WERI-Rb-1 (cell line): ENCODE measurements at regions not wholly inside any gene's neighbourhood (a gene's known extent, or its start where the extent isn't known, plus 50 kb on each side); places are given as distances from the start of the nearest gene placed in this dataset.
"Not testable (repeated sequence)": the region's sequence is repeated elsewhere in the genome, so short reads cannot be mapped to it uniquely, and the experiment has no call there.

Source experiments
- DNase-seq: peaks from one replicate; pipeline ENCODE4 v3.0.0-alpha.2; 2020
- H3K27ac ChIP-seq: fragments of 250-450 bp; sonication (Bioruptor Pico); 2 replicates; pipeline ENCODE4 v1.5.1; 2020; ENCODE audit warnings: mild to moderate bottlenecking, moderate library complexity
- H3K27me3 ChIP-seq: fragments of 250-450 bp; sonication (Bioruptor Pico); 2 replicates; pipeline ENCODE4 v1.5.1; 2021; ENCODE audit warnings: mild to moderate bottlenecking, low read depth, moderate library complexity; ENCODE audit not compliant: insufficient read depth, severe bottlenecking
- H3K36me3 ChIP-seq: fragments of 250-450 bp; sonication (Bioruptor Pico); 2 replicates; pipeline ENCODE4 v1.5.1; 2020; ENCODE audit warnings: mild to moderate bottlenecking, moderate library complexity
- H3K4me3 ChIP-seq: 2 replicates; pipeline ENCODE4 v1.5.1; 2011; ENCODE audit warnings: low read depth, mild to moderate bottlenecking, control low read depth, low read length
- H3K9me3 ChIP-seq: fragments of 250-450 bp; sonication (Bioruptor Pico); 2 replicates; pipeline ENCODE4 v1.5.1; 2021; ENCODE audit warnings: mild to moderate bottlenecking, moderate library complexity; ENCODE audit not compliant: severe bottlenecking
- TF ChIP-seq, protein P1 (sequence below): IDR thresholded peaks from 2 replicates; pipeline ENCODE4 v1.5.1; 2011; ENCODE audit warnings: low read depth, mild to moderate bottlenecking, control low read depth, inconsistent platforms, low read length

DNA sequence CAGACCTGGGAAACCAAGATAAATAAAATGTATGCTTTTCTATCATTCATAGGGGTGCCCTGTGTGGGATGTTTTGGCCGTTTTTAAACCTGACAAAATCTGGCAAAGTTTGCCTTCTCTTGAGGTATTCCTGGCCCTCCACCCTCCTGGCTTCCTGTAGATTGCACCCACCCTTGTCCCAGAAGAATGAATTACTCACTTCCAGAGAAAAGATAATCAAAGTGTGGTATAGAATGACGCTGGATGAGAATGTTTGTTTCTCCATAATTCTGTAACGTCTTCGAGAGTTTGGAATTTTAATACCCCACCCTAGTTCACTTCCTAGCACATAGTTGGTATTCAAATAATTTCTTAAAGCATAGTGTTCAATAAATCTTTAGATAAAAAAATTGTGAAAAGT lies 519.7 kb upstream of the PFKP start:
- H3K27ac ChIP-seq, result no peak overlapping the region
- TF ChIP-seq, protein P1, sequence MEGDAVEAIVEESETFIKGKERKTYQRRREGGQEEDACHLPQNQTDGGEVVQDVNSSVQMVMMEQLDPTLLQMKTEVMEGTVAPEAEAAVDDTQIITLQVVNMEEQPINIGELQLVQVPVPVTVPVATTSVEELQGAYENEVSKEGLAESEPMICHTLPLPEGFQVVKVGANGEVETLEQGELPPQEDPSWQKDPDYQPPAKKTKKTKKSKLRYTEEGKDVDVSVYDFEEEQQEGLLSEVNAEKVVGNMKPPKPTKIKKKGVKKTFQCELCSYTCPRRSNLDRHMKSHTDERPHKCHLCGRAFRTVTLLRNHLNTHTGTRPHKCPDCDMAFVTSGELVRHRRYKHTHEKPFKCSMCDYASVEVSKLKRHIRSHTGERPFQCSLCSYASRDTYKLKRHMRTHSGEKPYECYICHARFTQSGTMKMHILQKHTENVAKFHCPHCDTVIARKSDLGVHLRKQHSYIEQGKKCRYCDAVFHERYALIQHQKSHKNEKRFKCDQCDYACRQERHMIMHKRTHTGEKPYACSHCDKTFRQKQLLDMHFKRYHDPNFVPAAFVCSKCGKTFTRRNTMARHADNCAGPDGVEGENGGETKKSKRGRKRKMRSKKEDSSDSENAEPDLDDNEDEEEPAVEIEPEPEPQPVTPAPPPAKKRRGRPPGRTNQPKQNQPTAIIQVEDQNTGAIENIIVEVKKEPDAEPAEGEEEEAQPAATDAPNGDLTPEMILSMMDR, result no peak

DNA sequence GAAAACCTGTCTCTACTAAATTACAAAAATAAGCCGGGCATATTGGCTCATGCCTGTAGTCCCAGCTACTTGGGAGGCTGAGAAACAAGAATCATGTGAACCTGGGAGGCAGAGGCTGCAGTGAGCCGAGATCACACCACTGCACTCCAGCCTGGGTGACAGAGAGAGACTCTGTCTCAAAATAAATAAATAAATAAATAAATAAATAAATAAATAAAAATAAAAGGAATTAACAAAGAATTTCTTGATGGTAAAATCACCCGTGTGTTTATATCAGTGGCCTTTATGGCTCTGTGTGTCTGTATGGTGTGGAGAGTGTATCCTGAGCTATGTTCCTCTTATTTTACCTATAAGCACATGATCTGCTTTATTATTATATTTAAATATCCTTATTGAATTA lies 520.5 kb upstream of the PFKP start:
- not testable (repeated sequence) for DNase-seq, H3K27me3 ChIP-seq, H3K36me3 ChIP-seq, H3K4me3 ChIP-seq, H3K27ac ChIP-seq, H3K9me3 ChIP-seq

More for the DNA sequence above, 519.7 kb upstream of the PFKP start:
- DNase-seq, result no peak
- H3K9me3 ChIP-seq, result no peaks in the 10 kb centered on the region
- H3K27me3 ChIP-seq, result no peaks in the 10 kb centered on the region
- H3K36me3 ChIP-seq, result no peaks in the 10 kb centered on the region
- no peak overlapping the region for H3K4me3 ChIP-seq

DNA sequence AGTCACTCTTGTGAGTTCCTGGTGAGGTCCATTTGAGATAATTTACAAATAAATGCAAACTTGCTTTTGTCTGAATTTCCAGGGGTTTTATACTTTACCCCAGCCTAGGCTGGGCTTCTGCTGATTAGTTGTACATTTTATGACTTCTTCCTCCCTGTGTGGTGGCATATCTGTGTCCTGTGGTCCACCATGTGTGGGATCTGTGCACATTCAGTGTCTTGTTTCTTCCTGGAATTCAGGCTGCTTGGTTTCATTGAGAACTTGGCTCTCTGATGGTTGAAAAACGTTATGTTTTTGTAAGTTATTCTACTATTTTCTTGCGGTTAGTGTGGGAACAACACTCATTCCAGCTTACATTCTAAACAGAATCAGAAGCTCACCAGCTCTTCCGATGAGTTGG lies 523.4 kb upstream of the PFKP start:
- Histone ChIP-seq H3K36me3 (no peaks in the 10 kb centered on the region), H3K4me3 (no peak overlapping the region), H3K9me3 (no peaks in the 10 kb centered on the region), H3K27ac (no peak overlapping the region), H3K27me3 (no peaks in the 10 kb centered on the region)
- DNase-seq, result no peak
- TF ChIP-seq, protein P1, result no peak

DNA sequence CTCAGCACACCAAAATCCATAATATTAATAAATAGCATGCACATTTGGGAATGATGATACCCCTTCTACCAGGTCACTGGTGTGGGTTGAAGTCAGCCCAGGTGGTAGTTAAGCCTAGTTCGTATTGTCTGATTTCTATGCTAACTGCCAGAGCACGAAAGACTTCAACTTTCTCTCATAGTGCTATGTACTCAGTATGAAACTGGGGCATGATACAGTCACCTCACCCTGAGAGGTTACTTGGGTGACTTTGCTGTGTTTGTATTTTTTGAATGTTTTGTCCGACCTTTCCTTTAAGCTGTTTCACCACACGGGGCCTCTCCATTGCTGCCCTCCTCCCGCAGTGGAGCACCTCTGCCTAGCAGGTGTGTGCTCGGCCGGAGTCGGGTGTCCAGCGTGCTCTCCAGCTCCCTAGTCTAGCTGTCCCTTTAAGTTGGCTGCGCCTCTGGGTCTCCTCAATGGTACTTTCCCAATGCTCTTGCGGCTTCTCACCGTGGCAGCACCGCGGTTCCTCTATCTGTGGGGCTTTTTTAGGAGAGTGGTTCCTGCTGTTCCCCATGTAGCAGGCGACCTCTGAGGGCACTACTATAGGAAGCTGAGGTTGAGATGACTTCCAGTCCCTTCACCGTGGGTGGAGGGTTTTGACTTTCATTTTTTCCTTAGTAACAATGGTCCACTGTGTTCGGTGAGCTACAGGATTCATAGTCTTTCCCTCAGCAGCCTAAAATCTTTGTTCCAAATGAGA lies 524.0 kb upstream of the PFKP start:
- Histone ChIP-seq H3K4me3 (no peak overlapping the region), H3K9me3 (no peaks in the 10 kb centered on the region), H3K27me3 (no peaks in the 10 kb centered on the region), H3K27ac (no peak overlapping the region), H3K36me3 (no peaks in the 10 kb centered on the region)
- DNase-seq, result no peak
- TF ChIP-seq, protein P1, result no peak

DNA sequence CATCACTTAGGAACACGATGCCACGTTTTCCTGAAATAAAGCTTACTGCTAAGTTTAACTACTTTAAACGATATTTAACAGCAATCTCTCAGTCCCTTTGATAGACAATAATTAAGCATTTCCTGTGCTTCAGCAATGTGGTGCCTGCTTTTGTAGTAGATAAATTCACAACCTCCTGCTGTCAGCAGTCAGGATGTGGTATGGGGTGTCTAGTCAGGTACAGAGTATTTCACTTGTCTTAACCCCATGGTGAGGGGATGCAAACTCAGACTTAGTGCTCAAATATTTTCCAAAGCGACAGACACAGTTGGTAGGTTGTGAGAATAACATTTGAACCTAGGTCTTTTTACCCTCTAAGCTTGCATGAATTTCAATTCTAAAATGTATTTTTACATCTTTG lies 526.2 kb upstream of the PFKP start:
- H3K4me3 ChIP-seq, result no peak overlapping the region
- no peak for DNase-seq
- H3K27me3 ChIP-seq, result no peaks in the 10 kb centered on the region
- no peaks in the 10 kb centered on the region for H3K36me3 ChIP-seq
- no peaks in the 10 kb centered on the region for H3K9me3 ChIP-seq
- no peak overlapping the region for H3K27ac ChIP-seq
- TF ChIP-seq, protein P1, result no peak

DNA sequence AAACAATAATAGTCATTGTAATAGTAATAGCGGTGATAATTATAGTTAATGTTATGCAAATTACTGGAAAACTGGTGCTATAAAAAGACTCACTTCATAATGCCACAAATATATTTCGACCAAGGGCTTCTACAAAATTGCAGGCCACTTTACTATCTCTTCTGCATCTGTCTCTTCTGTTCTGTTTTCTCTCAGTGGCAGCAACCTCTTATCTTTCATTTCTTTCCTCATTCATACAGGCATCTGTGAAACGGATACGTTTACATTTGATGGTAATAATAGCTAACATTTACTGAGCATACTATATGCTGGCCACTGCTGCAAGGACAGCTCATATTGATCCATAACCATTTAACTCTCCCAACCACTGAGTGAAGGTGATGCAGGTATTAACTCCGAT lies 537.4 kb upstream of the PFKP start:
- TF ChIP-seq, protein P1, result no peak
- Histone ChIP-seq H3K36me3 (no peaks in the 10 kb centered on the region), H3K9me3 (no peaks in the 10 kb centered on the region), H3K4me3 (no peak overlapping the region), H3K27ac (no peak overlapping the region), H3K27me3 (no peaks in the 10 kb centered on the region)
- no peak for DNase-seq
